H1 (cell line): ENCODE measurements at regions not wholly inside any gene's neighbourhood (a gene's known extent, or its start where the extent isn't known, plus 50 kb on each side); places are given as distances from the start of the nearest gene placed in this dataset.

Source experiments
- CTCF ChIA-PET: fragments of 300-600 bp; sonication (Branson Sonifier 250); formaldehyde crosslinking; loops from one replicate; lab custom pipeline; 2021; ENCODE audit not compliant: partially characterized antibody; lab: Charles Lee
- POLR2A ChIA-PET: fragments of 300-600 bp; sonication (Branson Sonifier 250); formaldehyde crosslinking; loops from one replicate; lab custom pipeline; 2021; ENCODE audit warnings: inconsistent platforms; ENCODE audit not compliant: partially characterized antibody; lab: Charles Lee
- DNase-seq, 2 experiments: peaks; one replicate each; pipeline versions ENCODE4 v3.0.0 to v3.0.0-alpha.2; 2010 to 2022; ENCODE audit warnings: low spot score in 2 of 2, low read depth in 1 of 2, mixed read lengths in 1 of 2
- FAIRE-seq: peaks from 2 replicates; lab custom pipeline; 2011; peaks lifted over from hg19 to GRCh38; lab: Jason Lieb, UNC
- H2AFZ ChIP-seq: 2 replicates; pipeline ENCODE4 v1.8.1; 2012; ENCODE audit warnings: low read length, inconsistent platforms
- H2AK5ac ChIP-seq: 2 replicates; pipeline ENCODE4 v1.6.1; 2013; ENCODE audit warnings: low read depth, low read length
- H2BK120ac ChIP-seq: replicated peaks from 2 replicates; pipeline ENCODE3; 2013; ENCODE audit warnings: low read depth, low read length, inconsistent platforms
- H2BK12ac ChIP-seq: 2 replicates; pipeline ENCODE4 v1.6.1; 2013; ENCODE audit warnings: low read depth, low read length
- H2BK15ac ChIP-seq: 2 replicates; pipeline ENCODE4 v1.6.1; 2013; ENCODE audit warnings: low read length
- H2BK20ac ChIP-seq: 2 replicates; pipeline ENCODE4 v1.6.1; 2013; ENCODE audit warnings: low read length
- H2BK5ac ChIP-seq: 2 replicates; pipeline ENCODE4 v1.6.1; 2013; ENCODE audit warnings: low read depth, low read length
- H3K14ac ChIP-seq: 2 replicates; pipeline ENCODE4 v1.6.1; 2013; ENCODE audit warnings: inconsistent platforms; ENCODE audit not compliant: insufficient read length
- H3K18ac ChIP-seq: 2 replicates; pipeline ENCODE4 v1.6.1; 2013; ENCODE audit warnings: low read length; ENCODE audit errors: extremely low read depth
- H3K23ac ChIP-seq: 2 replicates; pipeline ENCODE4 v1.6.1; 2013; ENCODE audit warnings: inconsistent platforms; ENCODE audit not compliant: insufficient read length
- H3K23me2 ChIP-seq: 2 replicates; pipeline ENCODE4 v1.6.1; 2013; ENCODE audit warnings: low read depth, low read length
- H3K27ac ChIP-seq: 2 replicates; pipeline ENCODE4 v1.6.1; 2011; ENCODE audit warnings: low read depth, low read length, inconsistent platforms
- H3K27me3 ChIP-seq, 4 experiments: replicated peaks in 1 of 4; 1 replicate in 1 of 4; 2 replicates in 3 of 4; pipeline versions ENCODE4 v1.6.1 to v1.8.1; 2011 to 2013; ENCODE audit warnings: low read length in 3 of 4, mild to moderate bottlenecking in 3 of 4, inconsistent platforms in 2 of 4, mixed read lengths in 2 of 4, moderate library complexity in 1 of 4; ENCODE audit not compliant: control insufficient read depth in 3 of 4, insufficient read depth in 3 of 4; ENCODE audit errors: extremely low read depth in 1 of 4
- H3K36me3 ChIP-seq, 4 experiments: 2 replicates each; pipeline versions ENCODE4 v1.6.1 to v1.8.1; 2011 to 2013; ENCODE audit warnings: mild to moderate bottlenecking in 4 of 4, low read length in 3 of 4, moderate library complexity in 2 of 4, control low read depth in 1 of 4, inconsistent platforms in 1 of 4; ENCODE audit not compliant: insufficient read depth in 4 of 4, control insufficient read depth in 2 of 4
- H3K4ac ChIP-seq: replicated peaks from 2 replicates; pipeline ENCODE3; 2013; ENCODE audit warnings: low read length, low read depth, mixed read lengths, inconsistent platforms; ENCODE audit not compliant: insufficient read length
- H3K4me1 ChIP-seq, 4 experiments: replicated peaks in 1 of 4; 1 replicate in 1 of 4; 2 replicates in 3 of 4; pipeline versions ENCODE4 v1.6.1 to v1.8.1; 2011 to 2013; ENCODE audit warnings: low read length in 3 of 4, inconsistent platforms in 2 of 4, mixed read lengths in 1 of 4; ENCODE audit not compliant: insufficient read depth in 4 of 4, control insufficient read depth in 3 of 4
- H3K4me2 ChIP-seq, 2 experiments: 2 replicates each; pipeline versions ENCODE4 v1.6.1 to v1.8.1; 2011 to 2013; ENCODE audit warnings: low read depth in 2 of 2, low read length in 2 of 2, control low read depth in 1 of 2, inconsistent platforms in 1 of 2, mild to moderate bottlenecking in 1 of 2; ENCODE audit not compliant: insufficient read depth in 1 of 2
- H3K4me3 ChIP-seq, 4 experiments: fragments of 200-600, 300-600 bp in 1 of 4; sonication (generic), shearing (Covaris generic), sonication (Bioruptor Twin) in 1 of 4; 2 replicates each; pipeline versions ENCODE4 v1.5.1 to v1.8.1; 2011 to 2016; ENCODE audit warnings: low read length in 4 of 4, low read depth in 3 of 4, control low read depth in 2 of 4, inconsistent platforms in 2 of 4, mild to moderate bottlenecking in 2 of 4, mixed read lengths in 1 of 4, moderate library complexity in 1 of 4; ENCODE audit not compliant: insufficient read depth in 2 of 4; ENCODE audit errors: extremely low read depth in 1 of 4
- H3K56ac ChIP-seq: replicated peaks from 2 replicates; pipeline ENCODE3; 2013; ENCODE audit warnings: low read depth, mild to moderate bottlenecking, mixed read lengths, low read length, inconsistent platforms; ENCODE audit not compliant: insufficient read length
- H3K79me1 ChIP-seq: 2 replicates; pipeline ENCODE4 v1.6.1; 2013; ENCODE audit warnings: low read depth, low read length, control low read depth
- H3K79me2 ChIP-seq, 2 experiments: 2 replicates each; pipeline versions ENCODE4 v1.6.1 to v1.8.1; 2012 to 2013; ENCODE audit warnings: low read length in 2 of 2, mild to moderate bottlenecking in 2 of 2, inconsistent platforms in 1 of 2; ENCODE audit not compliant: insufficient read depth in 2 of 2, control insufficient read depth in 1 of 2
- H3K9ac ChIP-seq, 4 experiments: replicated peaks in 1 of 4; 1 replicate in 1 of 4; 2 replicates in 3 of 4; pipeline versions ENCODE4 v1.6.1 to v1.8.1; 2011 to 2013; ENCODE audit warnings: low read depth in 3 of 4, low read length in 3 of 4, control low read depth in 2 of 4, mild to moderate bottlenecking in 2 of 4, moderate library complexity in 2 of 4, inconsistent platforms in 1 of 4; ENCODE audit errors: extremely low read depth in 1 of 4
- H3K9me3 ChIP-seq, 2 experiments: 2 replicates each; pipeline versions ENCODE4 v1.6.1 to v1.8.1; 2012 to 2013; ENCODE audit warnings: mild to moderate bottlenecking in 2 of 2, moderate library complexity in 2 of 2, control low read depth in 1 of 2, inconsistent platforms in 1 of 2, low read depth in 1 of 2, low read length in 1 of 2, mixed read lengths in 1 of 2; ENCODE audit not compliant: insufficient read depth in 2 of 2
- H4K20me1 ChIP-seq, 2 experiments: replicated peaks in 1 of 2; 2 replicates each; pipeline versions ENCODE3 to v1.8.1; 2011 to 2013; ENCODE audit warnings: inconsistent platforms in 2 of 2, low read length in 2 of 2, mild to moderate bottlenecking in 1 of 2; ENCODE audit not compliant: insufficient read depth in 2 of 2, control insufficient read depth in 1 of 2
- H4K5ac ChIP-seq: 2 replicates; pipeline ENCODE4 v1.6.1; 2013; ENCODE audit warnings: low read length, low read depth, mixed read lengths, inconsistent platforms; ENCODE audit not compliant: insufficient read length
- H4K8ac ChIP-seq: 2 replicates; pipeline ENCODE4 v1.8.0; 2013; ENCODE audit warnings: mild to moderate bottlenecking, moderate library complexity, low read length, inconsistent platforms; ENCODE audit not compliant: insufficient read depth; ENCODE audit errors: extremely low read depth
- H4K91ac ChIP-seq: replicated peaks from 2 replicates; pipeline ENCODE3; 2013; ENCODE audit warnings: low read length, mixed read lengths, inconsistent platforms; ENCODE audit not compliant: insufficient read length
- SAP30 ChIP-seq: fragments of 300-600 bp; sonication (generic); IDR thresholded peaks from 2 replicates; pipeline ENCODE4 v1.7.1; 2012; ENCODE audit warnings: low read length, moderate library complexity, mild to moderate bottlenecking, inconsistent platforms; ENCODE audit not compliant: insufficient read depth, insufficient replicate concordance
- TAF1 ChIP-seq: IDR thresholded peaks from 2 replicates; pipeline ENCODE4 v1.6.1; 2011; ENCODE audit warnings: mild to moderate bottlenecking, low read depth, low read length
- WGBS, 2 experiments: shearing (Covaris generic) in 1 of 2; methylation state at CpG; one replicate each; pipeline versions ENCODE4 v1.1.6 to v1.1.7; 2013 to 2015; ENCODE audit warnings: low lambda C conversion rate in 2 of 2, mixed read lengths in 2 of 2, inconsistent platforms in 1 of 2, low coverage in 1 of 2, missing lambda C conversion rate in 1 of 2; ENCODE audit not compliant: insufficient replicate concordance in 2 of 2, insufficient coverage in 1 of 2, insufficient read length in 1 of 2; ENCODE audit errors: extremely low coverage in 1 of 2, missing lambda C conversion rate in 1 of 2; 5-methylcytosine and 5-hydroxymethylcytosine counted together

GRCh38 chr13:25042151-25042865 is 53.6 kb upstream of the PABPC3 start:
- no peak for TF ChIP-seq SAP30
- TF ChIP-seq TAF1: no peak
- TF ChIP-seq, all 59 proteins: peak for 0
- peaks cover 0 to 16% (median 10%) of the 10 kb centered on the region in 4 experiments; a peak in 4 of 7 replicates for H3K27me3 ChIP-seq
- H3K36me3 ChIP-seq: no peaks in the 10 kb centered on the region
- no peak overlapping the region for H3K4ac ChIP-seq
- DNase-seq (no peak), FAIRE-seq (no peak)
- H3K9me3 ChIP-seq: no peaks in the 10 kb centered on the region
- 85% methylated on average over 11 of the region's 11 CpGs; no CpG with 5 or more reads in 1 of the 2 experiments for whole genome bisulfite sequencing, 2 experiments
- no peak overlapping the region for H3K9ac ChIP-seq
- no peak overlapping the region for H3K23ac ChIP-seq
- H4K8ac ChIP-seq: no peak overlapping the region
- no peaks in the 10 kb centered on the region for H4K20me1 ChIP-seq
- no peak overlapping the region for H2AK5ac ChIP-seq
- H4K5ac ChIP-seq: no peak overlapping the region
- no peak overlapping the region for H3K18ac ChIP-seq
- no peak overlapping the region for H2BK5ac ChIP-seq
- H3K56ac ChIP-seq: no peak overlapping the region
- H3K4me3 ChIP-seq: no peak overlapping the region
- H3K27ac ChIP-seq: no peak overlapping the region
- H3K4me1 ChIP-seq: peaks cover 0 to 2% (median 0%) of the 10 kb centered on the region in 4 experiments; a peak in 2 of 7 replicates
- H2BK120ac ChIP-seq: no peak overlapping the region
- no peak overlapping the region for H2BK20ac ChIP-seq
- no peak overlapping the region for H2AFZ ChIP-seq
- H3K4me2 ChIP-seq: no peak overlapping the region
- H2BK15ac ChIP-seq: no peak overlapping the region
- no peaks in the 10 kb centered on the region for H3K79me1 ChIP-seq
- ChIA-PET CTCF (interaction anchor here (0.9 to 1.7 kb wide), 3 partner anchors 21 to 47 kb away, joined by 3 to 7 read pairs (median 6); no protein-coding TSS in a partner anchor), POLR2A (no interaction called here)
- H3K23me2 ChIP-seq: peaks cover 6% of the 10 kb centered on the region; the same call in 1 of the 2 replicates
- no peak overlapping the region for H3K14ac ChIP-seq
- no peak overlapping the region for H2BK12ac ChIP-seq
- H3K79me2 ChIP-seq: no peaks in the 10 kb centered on the region
- H4K91ac ChIP-seq: no peak overlapping the region
